ENCODE measurements at regions not wholly inside any gene's neighbourhood (a gene's known extent, or its start where the extent isn't known, plus 50 kb on each side); places are given as distances from the start of the nearest gene placed in this dataset.

DNA sequence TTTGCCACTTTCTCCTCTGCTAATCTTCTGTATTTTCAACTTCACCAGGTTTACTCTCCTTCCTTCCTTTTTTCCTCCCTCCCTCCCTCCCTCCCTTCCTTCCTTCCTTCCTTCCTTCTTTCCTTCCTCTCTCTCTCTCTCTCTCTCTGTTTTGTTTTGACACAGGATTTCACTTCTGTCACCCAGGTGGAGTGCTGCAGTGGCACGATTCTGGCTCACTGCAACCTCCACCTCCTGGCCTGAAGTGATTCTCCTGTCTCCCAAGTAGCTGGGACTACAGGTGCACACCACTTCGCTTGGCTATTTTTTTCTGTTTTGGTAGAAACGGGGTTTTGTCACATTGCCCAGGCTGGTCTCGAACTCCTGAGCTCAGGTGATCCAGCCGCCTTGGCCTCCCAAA, 181.2 kb upstream of the BTG1 start:
- ATAC-seq (no peak), FAIRE-seq (no peak), DNase-seq (ENCODE audit: low read depth in 1 of 2, low spot score in 1 of 2) (no peak)
- Histone ChIP-seq H3K4me1 (no peaks in the 10 kb centered on the region), H3K4me3 (no peak overlapping the region), H3K4me2 (no peak overlapping the region), H3K27ac (no peak overlapping the region), H3K9me3 (no peaks in the 10 kb centered on the region)
- ChIA-PET POLR2A (no interaction called here), CTCF (interaction anchor here (0.6 kb wide), 1 partner anchor 684 kb away, joined by 3 read pairs; no protein-coding TSS in a partner anchor)
- 54% methylated on average over 5 of the region's 5 CpGs for WGBS (ENCODE audit: missing lambda C conversion rate)
- TF ChIP-seq MAFK (IDR thresholded peaks at IDR 0.05; ENCODE audit: partially characterized antibody) (no peak), TFCP2L1 (CRISPR knock-in tag; IDR thresholded peaks at IDR 0.05) (no peak), ZSCAN20 (CRISPR knock-in tag; IDR thresholded peaks at IDR 0.05) (no peak), TP53 (CRISPR knock-in tag; IDR thresholded peaks at IDR 0.05) (no peak), HEYL (CRISPR knock-in tag; IDR thresholded peaks at IDR 0.05) (no peak), ZNF302 (CRISPR knock-in tag; IDR thresholded peaks at IDR 0.05) (no peak), HOXA7 (CRISPR knock-in tag; IDR thresholded peaks at IDR 0.05) (no peak), MAZ (IDR thresholded peaks at IDR 0.05; ENCODE audit: borderline replicate concordance, low read depth, low read length) (no peak), MYC (IDR thresholded peaks at IDR 0.05; ENCODE audit: borderline replicate concordance, low read length) (no peak), ZFP36 (IDR thresholded peaks at IDR 0.05; ENCODE audit: borderline replicate concordance, partially characterized antibody) (no peak), EHMT2 (IDR thresholded peaks at IDR 0.05; ENCODE audit: low read depth) (no peak), CBX8 (IDR thresholded peaks at IDR 0.05) (no peak), RFX5 (IDR thresholded peaks at IDR 0.05) (no peak), CBX2 (IDR thresholded peaks at IDR 0.05; ENCODE audit: borderline replicate concordance, low read depth) (no peak), E2F6 (IDR thresholded peaks at IDR 0.05; ENCODE audit: borderline replicate concordance, low read depth) (no peak), GATA3 (IDR thresholded peaks at IDR 0.05; ENCODE audit: borderline replicate concordance) (no peak), ATOH8 (CRISPR knock-in tag; IDR thresholded peaks at IDR 0.05; ENCODE audit: low read depth) (no peak), NFE2L2 (conservative IDR thresholded peaks at IDR 0.05; ENCODE audit: low read length) (no peak)
- TF ChIP-seq, protein P1, sequence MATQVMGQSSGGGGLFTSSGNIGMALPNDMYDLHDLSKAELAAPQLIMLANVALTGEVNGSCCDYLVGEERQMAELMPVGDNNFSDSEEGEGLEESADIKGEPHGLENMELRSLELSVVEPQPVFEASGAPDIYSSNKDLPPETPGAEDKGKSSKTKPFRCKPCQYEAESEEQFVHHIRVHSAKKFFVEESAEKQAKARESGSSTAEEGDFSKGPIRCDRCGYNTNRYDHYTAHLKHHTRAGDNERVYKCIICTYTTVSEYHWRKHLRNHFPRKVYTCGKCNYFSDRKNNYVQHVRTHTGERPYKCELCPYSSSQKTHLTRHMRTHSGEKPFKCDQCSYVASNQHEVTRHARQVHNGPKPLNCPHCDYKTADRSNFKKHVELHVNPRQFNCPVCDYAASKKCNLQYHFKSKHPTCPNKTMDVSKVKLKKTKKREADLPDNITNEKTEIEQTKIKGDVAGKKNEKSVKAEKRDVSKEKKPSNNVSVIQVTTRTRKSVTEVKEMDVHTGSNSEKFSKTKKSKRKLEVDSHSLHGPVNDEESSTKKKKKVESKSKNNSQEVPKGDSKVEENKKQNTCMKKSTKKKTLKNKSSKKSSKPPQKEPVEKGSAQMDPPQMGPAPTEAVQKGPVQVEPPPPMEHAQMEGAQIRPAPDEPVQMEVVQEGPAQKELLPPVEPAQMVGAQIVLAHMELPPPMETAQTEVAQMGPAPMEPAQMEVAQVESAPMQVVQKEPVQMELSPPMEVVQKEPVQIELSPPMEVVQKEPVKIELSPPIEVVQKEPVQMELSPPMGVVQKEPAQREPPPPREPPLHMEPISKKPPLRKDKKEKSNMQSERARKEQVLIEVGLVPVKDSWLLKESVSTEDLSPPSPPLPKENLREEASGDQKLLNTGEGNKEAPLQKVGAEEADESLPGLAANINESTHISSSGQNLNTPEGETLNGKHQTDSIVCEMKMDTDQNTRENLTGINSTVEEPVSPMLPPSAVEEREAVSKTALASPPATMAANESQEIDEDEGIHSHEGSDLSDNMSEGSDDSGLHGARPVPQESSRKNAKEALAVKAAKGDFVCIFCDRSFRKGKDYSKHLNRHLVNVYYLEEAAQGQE (IDR thresholded peaks at IDR 0.05), result no peak

- CTCF ChIA-PET, result interaction anchor here (0.8 to 1.4 kb wide), 2 partner anchors 943 to 969 kb away, joined by 4 read pairs; no protein-coding TSS in a partner anchor
- no peak overlapping the region for H3K4me3 ChIP-seq
- TF ChIP-seq RFX5 (IDR thresholded peaks at IDR 0.05), result no peak
- TF ChIP-seq ELK1 (IDR thresholded peaks at IDR 0.05; ENCODE audit: low read depth, low read length), result no peak
- TF ChIP-seq EP300 (IDR thresholded peaks at IDR 0.05), result no peak
- no peak for TF ChIP-seq HEYL (CRISPR knock-in tag; IDR thresholded peaks at IDR 0.05)
- TF ChIP-seq CHD4 (IDR thresholded peaks at IDR 0.05; ENCODE audit: borderline replicate concordance), result no peak
- TF ChIP-seq RCOR1 (IDR thresholded peaks at IDR 0.05; ENCODE audit: low read depth, low read length), result no peak
- no peak for TF ChIP-seq POLR2A (IDR thresholded peaks at IDR 0.05; ENCODE audit: low read length)
- TF ChIP-seq CTCF (IDR thresholded peaks at IDR 0.05), result no peak
- no peak for TF ChIP-seq HDAC2 (IDR thresholded peaks at IDR 0.05)
- no peak for TF ChIP-seq FOSB (CRISPR knock-in tag; IDR thresholded peaks at IDR 0.05)
- TF ChIP-seq, protein P1 (IDR thresholded peaks at IDR 0.05), result no peak
These were observed 179.3 kb upstream of the BTG1 start for GRCh38 chr12:92324849-92325500.

More at GRCh38 chr12:92324849-92325500, 179.3 kb upstream of the BTG1 start:
- FAIRE-seq (no peak), ATAC-seq (no peak), DNase-seq (ENCODE audit: low read depth in 1 of 2, low spot score in 1 of 2) (no peak)
- H3K4me2 ChIP-seq, result no peak overlapping the region
- H3K4me1 ChIP-seq, result no peaks in the 10 kb centered on the region
- no peaks in the 10 kb centered on the region for H3K9me3 ChIP-seq
- POLR2A ChIA-PET, result no interaction called here
- WGBS (ENCODE audit: missing lambda C conversion rate), result 64% methylated on average over 3 of the region's 3 CpGs
- H3K27ac ChIP-seq, result no peak overlapping the region

All from A549 (cell line).